ENCODE measurements at regions not wholly inside any gene's neighbourhood (a gene's known extent, or its start where the extent isn't known, plus 50 kb on each side); places are given as distances from the start of the nearest gene placed in this dataset.

GRCh38 chr5:116343961-116344360 lies 230.7 kb downstream of the SEMA6A start:
- no peak for TF ChIP-seq CTCF (IDR thresholded peaks at IDR 0.05; ENCODE audit: low read depth, low read length, missing control alignments)
- in situ Hi-C loops (cut with HindIII; ENCODE audit: low sequenced_read_pairs), result no loop called here
- DNase-seq (ENCODE audit: low read depth), result no peak
- H3K4me3 ChIP-seq (ENCODE audit: low read depth, low read length), result no peak overlapping the region
